HG03066 (cell line): ENCODE measurements at regions not wholly inside any gene's neighbourhood (a gene's known extent, or its start where the extent isn't known, plus 50 kb on each side); places are given as distances from the start of the nearest gene placed in this dataset.
"Not testable (repeated sequence)": the region's sequence is repeated elsewhere in the genome, so short reads cannot be mapped to it uniquely, and the experiment has no call there.

Source experiments
- ATAC-seq: cut with Tn5 transposase; IDR thresholded peaks from one replicate; pipeline ENCODE4 v1.9.1; 2021; ENCODE audit warnings: low read depth; ENCODE audit not compliant: unreplicated experiment

- ATAC-seq, result no peak
Measured at GRCh38 chr13:68987585-68987984, 1120.0 kb upstream of the ATXN8OS start.

DNA sequence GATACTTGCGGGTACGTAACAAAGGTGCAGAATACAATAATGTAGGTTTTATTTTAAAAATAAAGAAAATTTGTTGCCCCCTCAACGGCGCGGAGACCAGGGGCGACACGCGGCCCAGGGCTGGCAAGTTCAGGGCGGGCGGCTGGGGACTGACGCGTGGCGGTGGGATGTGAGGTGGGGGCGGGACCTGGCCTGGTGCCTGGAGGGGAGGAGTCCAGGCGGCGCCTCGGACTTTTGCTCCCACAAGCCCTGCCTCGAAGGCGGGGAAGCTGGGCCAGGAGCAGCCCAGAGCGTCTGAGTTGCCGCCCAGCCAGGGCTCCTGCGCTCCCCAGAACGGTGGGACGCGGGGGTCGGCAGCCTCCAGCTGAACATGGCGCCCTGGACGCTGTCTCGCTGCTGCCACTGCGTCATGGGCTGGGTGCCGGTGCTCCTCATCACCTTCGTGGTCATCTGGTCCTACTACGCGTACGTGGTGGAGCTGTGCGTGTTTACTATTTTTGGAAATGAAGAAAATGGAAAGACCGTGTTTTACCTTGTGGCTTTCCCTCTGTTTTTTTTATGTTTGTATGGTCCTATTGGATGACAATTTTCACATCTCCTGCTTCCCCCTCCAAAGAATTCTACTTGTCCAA lies 1122.8 kb upstream of the ATXN8OS start:
- no peak for ATAC-seq

DNA sequence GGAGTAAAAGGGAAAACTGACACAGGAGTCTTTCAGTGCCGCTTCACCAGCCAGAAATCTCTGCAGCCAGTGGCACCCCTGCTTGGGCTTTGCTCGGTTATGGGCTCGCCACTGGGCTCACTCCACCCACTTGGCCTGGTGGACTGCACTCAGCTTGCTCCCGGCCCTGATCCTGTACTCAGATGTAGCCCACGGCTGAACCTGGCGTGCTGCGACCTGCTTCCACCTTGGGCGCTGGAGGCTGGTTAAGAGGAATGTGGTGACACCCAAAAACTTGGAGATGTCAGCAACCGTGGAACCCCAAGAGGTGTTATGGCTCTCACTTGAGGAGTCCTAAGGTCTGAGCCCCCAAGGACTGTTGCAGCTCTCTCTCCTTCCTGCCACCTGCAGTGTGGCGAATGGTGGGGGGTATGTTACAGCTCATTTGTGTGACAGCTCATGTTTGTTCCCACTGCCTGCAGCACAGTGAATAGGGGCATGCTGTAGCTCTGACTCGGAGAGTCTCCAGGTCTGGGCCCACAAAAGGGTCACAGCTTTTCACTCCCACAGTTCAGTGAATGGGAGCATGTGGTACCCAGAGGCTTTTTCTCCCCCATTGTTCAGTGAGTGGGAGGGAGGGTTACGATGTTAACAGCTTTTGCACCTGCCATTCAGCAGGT lies 1124.5 kb upstream of the ATXN8OS start:
- no peak for ATAC-seq

DNA sequence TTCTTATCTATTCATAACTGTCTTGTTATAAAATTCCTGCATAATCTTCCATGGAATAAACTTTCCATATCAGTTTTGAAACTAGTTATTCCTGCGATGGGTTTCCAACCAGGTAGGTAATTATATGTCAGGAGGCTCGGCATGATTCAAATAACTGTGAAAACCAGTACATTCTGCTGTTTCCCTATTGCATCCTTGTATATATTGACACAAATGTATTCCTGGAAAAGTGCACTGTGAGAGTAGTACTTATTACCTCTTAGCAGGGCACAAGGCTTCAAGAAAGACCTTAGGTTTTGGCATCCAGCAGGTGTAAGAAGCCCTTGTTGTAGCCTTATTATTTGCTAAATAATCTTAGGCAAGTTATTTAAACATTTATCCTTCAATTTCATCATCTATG lies 1131.3 kb upstream of the ATXN8OS start:
- ATAC-seq, result no peak

- ATAC-seq, result no peak
Measured at GRCh38 chr13:68970532-68970931, 1137.1 kb upstream of the ATXN8OS start.

- ATAC-seq, result no peak
Measured at GRCh38 chr13:68948586-68948985, 1159.0 kb upstream of the ATXN8OS start.

DNA sequence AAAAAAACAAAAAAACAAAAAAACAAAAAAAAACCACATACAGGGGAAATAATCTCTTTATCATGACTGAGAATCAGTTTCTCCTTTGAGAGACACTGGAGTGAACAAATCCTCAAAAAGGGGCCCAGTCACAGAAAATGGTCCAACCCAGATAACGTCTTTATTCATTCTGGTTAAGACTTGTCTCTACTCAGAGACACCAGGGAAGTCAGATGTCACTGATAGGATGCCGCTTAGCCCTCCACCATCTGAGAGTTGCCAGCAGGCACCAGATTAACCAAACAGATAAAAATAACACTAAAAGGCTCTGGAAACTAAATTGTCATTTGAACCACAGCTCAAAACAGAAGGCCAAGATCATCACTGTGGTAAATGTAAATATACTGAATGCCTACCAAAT lies 1163.4 kb upstream of the ATXN8OS start:
- ATAC-seq, result no peak

DNA sequence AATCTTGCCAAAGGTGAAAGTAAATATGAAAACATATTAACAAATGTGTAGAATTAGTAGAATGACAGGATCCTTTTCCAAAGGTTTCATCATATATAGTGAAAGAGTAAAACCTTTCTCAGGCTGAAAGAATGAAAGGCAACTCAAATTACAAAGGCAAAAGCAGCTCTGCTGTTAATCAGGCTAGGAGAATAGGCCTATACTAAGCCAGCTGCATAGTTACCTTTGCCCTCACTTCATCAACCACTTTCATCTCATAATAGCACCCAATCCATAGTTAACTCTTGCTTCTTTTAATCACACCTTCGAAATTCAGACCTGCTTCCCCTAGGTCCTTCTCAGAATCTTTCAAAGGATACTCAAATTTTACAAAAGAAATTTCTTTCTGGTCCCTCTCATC lies 1167.6 kb upstream of the ATXN8OS start:
- ATAC-seq, result no peak

GRCh38 chr13:68938639-68939038 lies 1169.0 kb upstream of the ATXN8OS start:
- no peak for ATAC-seq

- no peak for ATAC-seq
Measured at GRCh38 chr13:68929075-68929745, 1178.4 kb upstream of the ATXN8OS start.

- peak; percentile 52 for ATAC-seq
Measured at GRCh38 chr13:68927387-68928026, 1180.1 kb upstream of the ATXN8OS start.

DNA sequence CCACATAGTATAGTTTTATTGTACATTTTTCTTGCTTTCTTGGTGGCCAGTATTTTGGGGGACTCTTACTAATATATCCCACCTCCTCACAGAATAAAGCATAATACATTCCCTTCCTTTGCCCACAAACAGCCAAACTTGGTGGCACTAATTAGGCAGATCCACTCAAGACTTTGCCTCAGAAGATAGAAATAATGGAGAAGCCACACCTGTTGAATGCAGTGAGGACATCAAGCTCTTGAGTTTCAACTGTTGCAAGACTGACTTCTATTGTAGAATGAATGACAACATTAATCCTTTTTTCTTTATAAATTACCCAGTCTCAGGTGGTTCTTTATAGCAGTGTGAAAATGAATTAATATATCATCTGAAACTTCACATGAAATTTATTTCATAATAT lies 1183.6 kb upstream of the ATXN8OS start:
- no peak for ATAC-seq

DNA sequence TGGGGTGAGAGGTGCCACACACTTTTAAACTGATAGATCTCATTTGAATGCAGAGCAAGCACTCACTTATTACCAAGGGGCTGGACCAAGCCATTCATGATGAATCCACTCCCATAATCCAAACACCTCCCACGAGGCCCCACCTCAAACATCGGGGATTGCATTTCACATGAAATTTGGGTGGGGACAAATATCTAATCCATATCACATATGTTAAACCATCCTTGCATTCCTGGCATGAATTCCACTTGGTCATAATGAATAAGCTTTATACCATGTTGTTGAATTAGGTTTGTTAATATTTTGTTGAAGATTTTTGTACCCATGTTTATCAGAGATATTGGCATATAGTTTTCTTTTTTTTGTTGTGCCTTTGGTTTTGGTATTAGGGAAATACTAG lies 1198.7 kb upstream of the ATXN8OS start:
- no peak for ATAC-seq

- ATAC-seq, result no peak
Measured at GRCh38 chr13:68905186-68905585, 1202.4 kb upstream of the ATXN8OS start.

GRCh38 chr13:68897331-68897928 lies 1210.2 kb upstream of the ATXN8OS start:
- ATAC-seq, result no peak

DNA sequence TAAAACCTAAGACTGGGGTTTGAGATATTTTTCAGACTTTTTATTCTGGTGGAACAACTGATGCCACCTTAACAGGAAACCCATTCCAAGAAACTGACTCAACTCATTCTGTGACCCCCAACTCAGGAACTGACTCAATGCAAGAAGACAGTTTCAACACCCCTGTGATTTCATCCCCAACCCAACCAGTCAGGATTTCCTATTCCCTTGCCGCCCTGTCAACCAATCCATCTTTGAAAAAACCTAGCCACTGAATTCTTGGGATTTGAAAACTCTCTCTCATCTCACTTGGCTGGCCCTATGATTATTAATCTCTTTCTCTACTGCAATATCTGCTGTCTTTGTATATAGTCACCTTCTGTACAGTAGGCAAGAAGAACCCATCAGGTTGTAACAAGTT lies 1211.9 kb upstream of the ATXN8OS start:
- ATAC-seq, result no peak

GRCh38 chr13:68893721-68894120 lies 1213.9 kb upstream of the ATXN8OS start:
- not testable (repeated sequence) for ATAC-seq

DNA sequence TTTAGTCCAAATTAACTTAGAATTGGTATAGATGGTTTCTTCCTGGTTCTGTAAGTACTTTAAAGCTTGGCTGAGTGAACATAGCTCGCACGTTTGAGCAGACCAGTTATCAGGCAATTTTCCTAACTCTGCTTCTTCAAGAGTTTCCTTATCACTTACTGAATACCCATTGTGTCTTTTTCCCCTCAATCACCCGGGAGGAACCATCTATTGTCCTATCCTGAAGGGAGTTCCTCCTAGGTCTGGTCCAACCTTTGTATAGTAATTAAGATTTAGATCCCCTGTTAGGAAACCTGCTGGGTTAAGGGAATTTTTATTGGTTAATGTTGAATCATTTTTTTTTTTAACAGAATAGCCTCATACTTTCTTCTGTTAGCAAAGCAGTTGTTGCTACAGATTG lies 1215.0 kb upstream of the ATXN8OS start:
- not testable (repeated sequence) for ATAC-seq

GRCh38 chr13:68890101-68890500 lies 1217.5 kb upstream of the ATXN8OS start:
- not testable (repeated sequence) for ATAC-seq

DNA sequence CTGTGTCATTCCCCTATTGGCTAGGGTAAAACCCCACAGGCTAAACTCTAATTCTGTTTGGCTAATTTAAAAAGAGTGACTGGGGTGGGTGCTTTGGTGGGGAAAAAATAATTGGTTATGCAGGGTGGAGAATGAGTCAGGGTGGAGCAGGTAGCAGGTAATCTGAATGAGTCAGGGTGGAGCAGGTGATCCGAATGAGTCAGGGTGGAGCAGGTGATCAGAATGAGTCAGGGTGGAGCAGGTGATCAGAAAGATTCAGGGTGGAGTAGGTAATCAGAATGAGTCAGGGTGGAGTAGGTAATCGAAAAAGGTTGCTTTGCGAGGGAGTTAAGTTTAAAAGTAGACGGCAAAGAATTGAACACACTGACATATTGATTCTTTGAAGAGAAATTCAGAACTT lies 1218.8 kb upstream of the ATXN8OS start:
- ATAC-seq, result no peak

- ATAC-seq, result no peak
Measured at GRCh38 chr13:68872338-68872737, 1235.3 kb upstream of the ATXN8OS start.
